GM12865 (cell line): ENCODE measurements at regions not wholly inside any gene's neighbourhood (a gene's known extent, or its start where the extent isn't known, plus 50 kb on each side); places are given as distances from the start of the nearest gene placed in this dataset.
"Not testable (repeated sequence)": the region's sequence is repeated elsewhere in the genome, so short reads cannot be mapped to it uniquely, and the experiment has no call there.

Source experiments
- DNase-seq: peaks from one replicate; pipeline ENCODE4 v3.0.0; 2010; ENCODE audit warnings: low read depth
- H3K4me3 ChIP-seq: 2 replicates; pipeline ENCODE4 v1.5.1; 2011; ENCODE audit warnings: mild to moderate bottlenecking, low read depth, low read length, control low read depth
- CTCF ChIP-seq: IDR thresholded peaks from 2 replicates; pipeline ENCODE4 v1.5.1; 2011; ENCODE audit warnings: low read length, control low read depth, low read depth, inconsistent platforms; ENCODE audit not compliant: insufficient read depth; ENCODE audit errors: missing control alignments

- TF ChIP-seq CTCF = no peak
- DNase-seq = no peak
- no peak overlapping the region for H3K4me3 ChIP-seq
Measured at GRCh38 chr12:70082997-70083676, 160.1 kb upstream of the CNOT2 start.

- no peak for TF ChIP-seq CTCF
Measured at GRCh38 chr12:70083677-70084020, 159.6 kb upstream of the CNOT2 start.

GRCh38 chr12:70086372-70086771 lies 156.9 kb upstream of the CNOT2 start:
- DNase-seq, H3K4me3 ChIP-seq: not testable (repeated sequence)

More at GRCh38 chr12:70083677-70084020, 159.6 kb upstream of the CNOT2 start:
- H3K4me3 ChIP-seq = no peak overlapping the region
- DNase-seq = no peak

GRCh38 chr12:70091021-70091521 lies 152.2 kb upstream of the CNOT2 start:
- H3K4me3 ChIP-seq = no peak overlapping the region
- TF ChIP-seq CTCF = no peak
- no peak for DNase-seq

- TF ChIP-seq CTCF = no peak
- no peak overlapping the region for H3K4me3 ChIP-seq
- DNase-seq = no peak
Measured at GRCh38 chr12:70094467-70094866, 148.8 kb upstream of the CNOT2 start.

GRCh38 chr12:70096759-70097410 lies 146.3 kb upstream of the CNOT2 start:
- no peak for DNase-seq
- H3K4me3 ChIP-seq = no peak overlapping the region
- no peak for TF ChIP-seq CTCF

GRCh38 chr12:70101064-70101463 lies 142.2 kb upstream of the CNOT2 start:
- H3K4me3 ChIP-seq = no peak overlapping the region
- no peak for DNase-seq
- TF ChIP-seq CTCF = no peak
